ENCODE measurements at regions not wholly inside any gene's neighbourhood (a gene's known extent, or its start where the extent isn't known, plus 50 kb on each side); places are given as distances from the start of the nearest gene placed in this dataset.

GRCh38 chr15:85977586-85977985 lies 102.1 kb upstream of the AGBL1 start:
- Mint-ChIP-seq H3K27me3 (peaks cover 3 to 4% of the 10 kb centered on the region in 2 donors), H3K4me3 (no peak overlapping the region), H3K27ac (no peak overlapping the region), H3K4me1 (no peaks in the 10 kb centered on the region), H3K36me3 (peaks cover 0 to 3% of the 10 kb centered on the region in 2 donors), H3K9me3 (peaks cover 0 to 13% (median 10%) of the 10 kb centered on the region in 8 donors)
- no peaks in the 10 kb centered on the region for H3K36me3 ChIP-seq (ENCODE audit: insufficient read depth, low read length)
- no peaks in the 10 kb centered on the region for H3K9me3 ChIP-seq (ENCODE audit: control insufficient read depth in 1 of 2, low read length in 2 of 2)
- no peak for DNase-seq
- POLR2A ChIA-PET (ENCODE audit: partially characterized antibody): no interaction called here
- intact Hi-C loops (cut with micrococcal nuclease): no loop called here
- no peaks in the 10 kb centered on the region for H3K27me3 ChIP-seq (ENCODE audit: insufficient read depth, low read length)
- CTCF ChIA-PET (ENCODE audit: partially characterized antibody): no interaction called here
- H3K4me1 ChIP-seq (ENCODE audit: insufficient read depth, low read length): no peaks in the 10 kb centered on the region
- H3K4me3 ChIP-seq (ENCODE audit: low read length in 2 of 2): no peak overlapping the region
- H3K27ac ChIP-seq (ENCODE audit: low read depth, low read length): no peak overlapping the region

- Histone ChIP-seq H3K4me3 (ENCODE audit: low read length in 2 of 2) (no peak overlapping the region), H3K27ac (ENCODE audit: low read depth, low read length) (no peak overlapping the region), H3K9me3 (ENCODE audit: control insufficient read depth in 1 of 2, low read length in 2 of 2) (no peaks in the 10 kb centered on the region), H3K27me3 (ENCODE audit: insufficient read depth, low read length) (no peaks in the 10 kb centered on the region), H3K4me1 (ENCODE audit: insufficient read depth, low read length) (no peaks in the 10 kb centered on the region), H3K36me3 (ENCODE audit: insufficient read depth, low read length) (no peaks in the 10 kb centered on the region)
- Mint-ChIP-seq H3K27ac (no peak overlapping the region), H3K27me3 (peaks cover 3 to 4% of the 10 kb centered on the region in 2 donors), H3K36me3 (peaks cover 0 to 3% of the 10 kb centered on the region in 2 donors), H3K4me1 (no peaks in the 10 kb centered on the region), H3K4me3 (no peak overlapping the region), H3K9me3 (peaks cover 0 to 13% (median 10%) of the 10 kb centered on the region in 8 donors)
- intact Hi-C loops (cut with micrococcal nuclease): no loop called here
- ChIA-PET POLR2A (ENCODE audit: partially characterized antibody) (no interaction called here), CTCF (ENCODE audit: partially characterized antibody) (no interaction called here)
- no peak for DNase-seq
Observed at GRCh38 chr15:85979929-85980328, 99.7 kb upstream of the AGBL1 start.

GRCh38 chr15:85980946-85981345 lies 98.7 kb upstream of the AGBL1 start:
- CTCF ChIA-PET (ENCODE audit: partially characterized antibody): no interaction called here
- H3K27me3 ChIP-seq (ENCODE audit: insufficient read depth, low read length): no peaks in the 10 kb centered on the region
- Mint-ChIP-seq H3K36me3 (peaks cover 0 to 3% of the 10 kb centered on the region in 2 donors), H3K27me3 (peaks cover 3 to 4% of the 10 kb centered on the region in 2 donors), H3K27ac (no peak overlapping the region), H3K4me3 (no peak overlapping the region), H3K4me1 (no peaks in the 10 kb centered on the region), H3K9me3 (peaks cover 0 to 13% (median 8%) of the 10 kb centered on the region in 8 donors)
- DNase-seq: no peak
- POLR2A ChIA-PET (ENCODE audit: partially characterized antibody): no interaction called here
- no peaks in the 10 kb centered on the region for H3K36me3 ChIP-seq (ENCODE audit: insufficient read depth, low read length)
- no peak overlapping the region for H3K4me3 ChIP-seq (ENCODE audit: low read length in 2 of 2)
- no peaks in the 10 kb centered on the region for H3K9me3 ChIP-seq (ENCODE audit: control insufficient read depth in 1 of 2, low read length in 2 of 2)
- intact Hi-C loops (cut with micrococcal nuclease): no loop called here
- H3K4me1 ChIP-seq (ENCODE audit: insufficient read depth, low read length): no peaks in the 10 kb centered on the region
- no peak overlapping the region for H3K27ac ChIP-seq (ENCODE audit: low read depth, low read length)

GRCh38 chr15:85984241-85984640 lies 95.4 kb upstream of the AGBL1 start:
- Histone ChIP-seq H3K4me1 (ENCODE audit: insufficient read depth, low read length) (no peaks in the 10 kb centered on the region), H3K4me3 (ENCODE audit: low read length in 2 of 2) (no peak overlapping the region), H3K36me3 (ENCODE audit: insufficient read depth, low read length) (no peaks in the 10 kb centered on the region), H3K27me3 (ENCODE audit: insufficient read depth, low read length) (no peaks in the 10 kb centered on the region), H3K9me3 (ENCODE audit: control insufficient read depth in 1 of 2, low read length in 2 of 2) (no peaks in the 10 kb centered on the region), H3K27ac (ENCODE audit: low read depth, low read length) (no peak overlapping the region)
- CTCF ChIA-PET (ENCODE audit: partially characterized antibody): no interaction called here
- Mint-ChIP-seq H3K4me3 (no peak overlapping the region), H3K27me3 (peaks cover 2 to 4% of the 10 kb centered on the region in 2 donors), H3K36me3 (peaks cover 0 to 3% of the 10 kb centered on the region in 2 donors), H3K9me3 (peaks cover 0 to 8% (median 2%) of the 10 kb centered on the region in 8 donors), H3K27ac (no peak overlapping the region), H3K4me1 (peaks cover 0 to 2% (median 0%) of the 10 kb centered on the region in 4 donors)
- no peak for DNase-seq
- POLR2A ChIA-PET (ENCODE audit: partially characterized antibody): no interaction called here
- intact Hi-C loops (cut with micrococcal nuclease): no loop called here

- no peaks in the 10 kb centered on the region for H3K9me3 ChIP-seq (ENCODE audit: control insufficient read depth in 1 of 2, low read length in 2 of 2)
- intact Hi-C loops (cut with micrococcal nuclease): no loop called here
- no peak overlapping the region for H3K27ac ChIP-seq (ENCODE audit: low read depth, low read length)
- H3K36me3 ChIP-seq (ENCODE audit: insufficient read depth, low read length): no peaks in the 10 kb centered on the region
- Mint-ChIP-seq H3K9me3 (peaks cover 0 to 6% (median 2%) of the 10 kb centered on the region in 8 donors), H3K27me3 (peaks cover 1 to 4% of the 10 kb centered on the region in 2 donors), H3K36me3 (peaks cover 0 to 3% of the 10 kb centered on the region in 2 donors), H3K4me3 (no peak overlapping the region), H3K4me1 (peaks cover 0 to 2% (median 0%) of the 10 kb centered on the region in 4 donors), H3K27ac (no peak overlapping the region)
- no peaks in the 10 kb centered on the region for H3K27me3 ChIP-seq (ENCODE audit: insufficient read depth, low read length)
- H3K4me1 ChIP-seq (ENCODE audit: insufficient read depth, low read length): no peaks in the 10 kb centered on the region
- ChIA-PET POLR2A (ENCODE audit: partially characterized antibody) (no interaction called here), CTCF (ENCODE audit: partially characterized antibody) (no interaction called here)
- DNase-seq: no peak
- H3K4me3 ChIP-seq (ENCODE audit: low read length in 2 of 2): no peak overlapping the region
Observed at GRCh38 chr15:85986116-85986515, 93.6 kb upstream of the AGBL1 start.

GRCh38 chr15:85986741-85987140 lies 92.9 kb upstream of the AGBL1 start:
- CTCF ChIA-PET (ENCODE audit: partially characterized antibody): no interaction called here
- intact Hi-C loops (cut with micrococcal nuclease): no loop called here
- peaks cover 0 to 6% (median 2%) of the 10 kb centered on the region in 8 donors for H3K9me3 Mint-ChIP-seq

GRCh38 chr15:85988741-85989140 lies 90.9 kb upstream of the AGBL1 start:
- Mint-ChIP-seq H3K9me3 (peaks cover 0 to 2% (median 0%) of the 10 kb centered on the region in 8 donors), H3K27ac (peak overlapping the region in 1 of 7 donors; percentile 90), H3K4me1 (peaks cover 0 to 2% (median 0%) of the 10 kb centered on the region in 4 donors), H3K27me3 (peaks cover 0 to 1% of the 10 kb centered on the region in 2 donors), H3K4me3 (no peak overlapping the region), H3K36me3 (no peaks in the 10 kb centered on the region)
- Histone ChIP-seq H3K4me3 (ENCODE audit: low read length in 2 of 2) (no peak overlapping the region), H3K27ac (ENCODE audit: low read depth, low read length) (no peak overlapping the region), H3K36me3 (ENCODE audit: insufficient read depth, low read length) (no peaks in the 10 kb centered on the region), H3K27me3 (ENCODE audit: insufficient read depth, low read length) (no peaks in the 10 kb centered on the region), H3K9me3 (ENCODE audit: control insufficient read depth in 1 of 2, low read length in 2 of 2) (no peaks in the 10 kb centered on the region), H3K4me1 (ENCODE audit: insufficient read depth, low read length) (no peaks in the 10 kb centered on the region)
- DNase-seq: no peak
- intact Hi-C loops (cut with micrococcal nuclease): no loop called here
- ChIA-PET POLR2A (ENCODE audit: partially characterized antibody) (no interaction called here), CTCF (ENCODE audit: partially characterized antibody) (interaction anchor here (0.7 kb wide), 1 partner anchor 58 kb away, joined by 3 read pairs; no protein-coding TSS in a partner anchor)

More at GRCh38 chr15:85986741-85987140, 92.9 kb upstream of the AGBL1 start:
- no peak for DNase-seq
- Mint-ChIP-seq H3K36me3 (peaks cover 0 to 3% of the 10 kb centered on the region in 2 donors), H3K4me1 (peaks cover 0 to 2% (median 0%) of the 10 kb centered on the region in 4 donors), H3K27ac (no peak overlapping the region), H3K4me3 (no peak overlapping the region), H3K27me3 (peaks cover 1 to 2% of the 10 kb centered on the region in 2 donors)
- Histone ChIP-seq H3K9me3 (ENCODE audit: control insufficient read depth in 1 of 2, low read length in 2 of 2) (no peaks in the 10 kb centered on the region), H3K36me3 (ENCODE audit: insufficient read depth, low read length) (no peaks in the 10 kb centered on the region), H3K27ac (ENCODE audit: low read depth, low read length) (no peak overlapping the region), H3K4me1 (ENCODE audit: insufficient read depth, low read length) (no peaks in the 10 kb centered on the region), H3K4me3 (ENCODE audit: low read length in 2 of 2) (no peak overlapping the region), H3K27me3 (ENCODE audit: insufficient read depth, low read length) (no peaks in the 10 kb centered on the region)
- POLR2A ChIA-PET (ENCODE audit: partially characterized antibody): no interaction called here

- H3K27me3 Mint-ChIP-seq: peaks cover 0 to 1% of the 10 kb centered on the region in 2 donors
- H3K9me3 ChIP-seq (ENCODE audit: control insufficient read depth in 1 of 2, low read length in 2 of 2): no peaks in the 10 kb centered on the region
- H3K4me3 Mint-ChIP-seq: no peak overlapping the region
- no peaks in the 10 kb centered on the region for H3K27me3 ChIP-seq (ENCODE audit: insufficient read depth, low read length)
- no peak overlapping the region for H3K4me3 ChIP-seq (ENCODE audit: low read length in 2 of 2)
- H3K4me1 Mint-ChIP-seq: peaks cover 0 to 2% (median 0%) of the 10 kb centered on the region in 4 donors
- H3K27ac ChIP-seq (ENCODE audit: low read depth, low read length): no peak overlapping the region
- intact Hi-C loops (cut with micrococcal nuclease): no loop called here
- H3K9me3 Mint-ChIP-seq: peaks cover 0 to 7% (median under 1%) of the 10 kb centered on the region in 8 donors
- CTCF ChIA-PET (ENCODE audit: partially characterized antibody): no interaction called here
- no peaks in the 10 kb centered on the region for H3K4me1 ChIP-seq (ENCODE audit: insufficient read depth, low read length)
- no peak overlapping the region for H3K27ac Mint-ChIP-seq
- no peaks in the 10 kb centered on the region for H3K36me3 ChIP-seq (ENCODE audit: insufficient read depth, low read length)
- POLR2A ChIA-PET (ENCODE audit: partially characterized antibody): no interaction called here
- DNase-seq: no peak
- H3K36me3 Mint-ChIP-seq: no peaks in the 10 kb centered on the region
Observed at GRCh38 chr15:85992224-85992623, 87.4 kb upstream of the AGBL1 start.

Data from CD4-positive, alpha-beta memory T cell (primary cell).